Osteocyte (in vitro differentiated cells): ENCODE measurements at regions not wholly inside any gene's neighbourhood (a gene's known extent, or its start where the extent isn't known, plus 50 kb on each side); places are given as distances from the start of the nearest gene placed in this dataset.
"Not testable (repeated sequence)": the region's sequence is repeated elsewhere in the genome, so short reads cannot be mapped to it uniquely, and the experiment has no call there.

Source experiments
- DNase-seq: peaks from one replicate; pipeline ENCODE4 v3.0.0; 2021; ENCODE audit warnings: mixed read lengths; ENCODE audit not compliant: unreplicated experiment; ENCODE audit errors: extremely low spot score
- H3K27ac Mint-ChIP-seq: one replicate; pipeline ENCODE4 v1.8.0; 2021; ENCODE audit warnings: mild to moderate bottlenecking, mixed read lengths; ENCODE audit not compliant: unreplicated experiment
- H3K27me3 Mint-ChIP-seq: one replicate; pipeline ENCODE4 v1.8.0; 2021; ENCODE audit warnings: mixed read lengths; ENCODE audit not compliant: unreplicated experiment
- H3K36me3 Mint-ChIP-seq: one replicate; pipeline ENCODE4 v1.8.0; 2021; ENCODE audit warnings: mixed read lengths; ENCODE audit not compliant: unreplicated experiment
- H3K4me1 Mint-ChIP-seq: one replicate; pipeline ENCODE4 v1.8.0; 2021; ENCODE audit warnings: mixed read lengths; ENCODE audit not compliant: unreplicated experiment
- H3K4me3 Mint-ChIP-seq: one replicate; pipeline ENCODE4 v1.8.0; 2021; ENCODE audit warnings: mild to moderate bottlenecking, moderate library complexity, mixed read lengths; ENCODE audit not compliant: unreplicated experiment
- H3K9me3 Mint-ChIP-seq: one replicate; pipeline ENCODE4 v1.8.0; 2021; ENCODE audit warnings: mixed read lengths; ENCODE audit not compliant: unreplicated experiment
- CTCF ChIP-seq: fragments of 200-600 bp; sonication (generic); IDR thresholded peaks from 2 replicates; pipeline ENCODE4 v1.5.0; 2021; ENCODE audit warnings: antibody characterized with exemption, mild to moderate bottlenecking, moderate library complexity

- Mint-ChIP-seq H3K27ac (no peak overlapping the region), H3K36me3 (peaks cover 17% of the 10 kb centered on the region), H3K9me3 (peaks cover 5% of the 10 kb centered on the region), H3K4me1 (peaks cover 5% of the 10 kb centered on the region), H3K27me3 (no peaks in the 10 kb centered on the region), H3K4me3 (no peak overlapping the region)
- no peak for TF ChIP-seq CTCF
- no peak for DNase-seq
Measured at GRCh38 chrX:73987166-73987565, 134.7 kb upstream of the XIST start.

GRCh38 chrX:73979551-73980131 lies 127.1 kb upstream of the XIST start:
- no peaks in the 10 kb centered on the region for H3K9me3 Mint-ChIP-seq
- TF ChIP-seq CTCF, result no peak
- no peak for DNase-seq
- H3K27me3 Mint-ChIP-seq, result no peaks in the 10 kb centered on the region
- H3K36me3 Mint-ChIP-seq, result peaks cover 1% of the 10 kb centered on the region
- H3K27ac Mint-ChIP-seq, result no peak overlapping the region
- H3K4me3 Mint-ChIP-seq, result no peak overlapping the region
- H3K4me1 Mint-ChIP-seq, result peaks cover 32% of the 10 kb centered on the region

GRCh38 chrX:73977542-73978169 lies 125.1 kb upstream of the XIST start:
- no peak for DNase-seq
- Mint-ChIP-seq H3K36me3 (peaks cover 8% of the 10 kb centered on the region), H3K27ac (peak overlapping the region; percentile 42), H3K9me3 (no peaks in the 10 kb centered on the region), H3K27me3 (no peaks in the 10 kb centered on the region), H3K4me3 (no peak overlapping the region), H3K4me1 (peaks cover 32% of the 10 kb centered on the region)
- no peak for TF ChIP-seq CTCF

- DNase-seq, H3K4me3 Mint-ChIP-seq: not testable (repeated sequence)
- H3K4me1 Mint-ChIP-seq, result peaks cover 15% of the 10 kb centered on the region
Measured at GRCh38 chrX:73967461-73967860, 114.9 kb upstream of the XIST start.

GRCh38 chrX:73965833-73966232 lies 113.3 kb upstream of the XIST start:
- TF ChIP-seq CTCF, result no peak
- Mint-ChIP-seq H3K4me3 (no peak overlapping the region), H3K36me3 (peaks cover 30% of the 10 kb centered on the region), H3K4me1 (peaks cover 27% of the 10 kb centered on the region), H3K27me3 (no peaks in the 10 kb centered on the region), H3K9me3 (no peaks in the 10 kb centered on the region), H3K27ac (no peak overlapping the region)
- no peak for DNase-seq

More at GRCh38 chrX:73967461-73967860, 114.9 kb upstream of the XIST start:
- H3K36me3 Mint-ChIP-seq, result peaks cover 31% of the 10 kb centered on the region
- not testable (repeated sequence) for H3K9me3 Mint-ChIP-seq, H3K27ac Mint-ChIP-seq, H3K27me3 Mint-ChIP-seq
